ENCODE measurements at regions not wholly inside any gene's neighbourhood (a gene's known extent, or its start where the extent isn't known, plus 50 kb on each side); places are given as distances from the start of the nearest gene placed in this dataset.

DNA sequence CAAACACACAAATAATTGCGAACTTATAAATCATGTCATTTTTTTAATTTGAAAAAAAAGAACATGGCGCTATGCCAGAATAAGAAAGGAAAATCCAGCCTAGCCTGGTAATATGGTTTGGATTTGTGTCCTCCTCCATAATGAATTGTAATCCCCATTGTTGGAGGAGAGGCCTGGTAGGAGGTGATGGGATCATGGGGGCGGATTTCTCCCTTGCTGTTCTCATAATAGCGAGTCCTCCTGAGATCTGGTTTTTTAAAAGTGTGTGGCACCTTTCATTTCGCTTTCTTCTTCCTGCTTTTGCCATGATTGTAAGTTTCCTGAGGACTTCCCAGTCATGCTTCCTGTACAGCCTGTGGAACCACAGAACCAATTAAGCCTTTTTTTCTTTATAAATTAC, 65.9 kb upstream of the TANC2 start:
- POLR2A ChIA-PET (ENCODE audit: unreplicated experiment): no interaction called here
- Histone ChIP-seq H2AFZ (ENCODE audit: low read length) (no peak overlapping the region), H3K36me3 (ENCODE audit: low read depth, low read length) (no peaks in the 10 kb centered on the region), H3K27ac (ENCODE audit: low read length) (no peak overlapping the region), H3K4me3 (ENCODE audit: low read length) (no peak overlapping the region), H3K4me2 (ENCODE audit: low read length) (no peak overlapping the region), H3K79me2 (ENCODE audit: low read length) (no peaks in the 10 kb centered on the region), H3K4me1 (ENCODE audit: insufficient read depth, low read length) (peaks cover 12% of the 10 kb centered on the region; the same call in 1 of the 2 replicates), H3K9me2 (replicated peaks; ENCODE audit: low read length) (no peaks in the 10 kb centered on the region), H3K9me3 (ENCODE audit: low read length) (no peaks in the 10 kb centered on the region), H3K27me3 (ENCODE audit: low read length) (no peaks in the 10 kb centered on the region), H4K20me1 (ENCODE audit: low read length) (no peaks in the 10 kb centered on the region), H3F3A (ENCODE audit: low read length, unreplicated experiment) (no peaks in the 10 kb centered on the region), H3K9ac (ENCODE audit: low read length) (no peak overlapping the region)
- CTCF ChIA-PET: no interaction called here
- ATAC-seq: no peak
- intact Hi-C loops (cut with micrococcal nuclease): no loop called here
- DNase-seq: no peak
- TF ChIP-seq EZH2 (IDR thresholded peaks at IDR 0.05; ENCODE audit: low read length, unreplicated experiment) (no peak), EZH2phosphoT487 (IDR thresholded peaks at IDR 0.05; ENCODE audit: borderline replicate concordance, low read length) (no peak)
- TF ChIP-seq, protein P1, sequence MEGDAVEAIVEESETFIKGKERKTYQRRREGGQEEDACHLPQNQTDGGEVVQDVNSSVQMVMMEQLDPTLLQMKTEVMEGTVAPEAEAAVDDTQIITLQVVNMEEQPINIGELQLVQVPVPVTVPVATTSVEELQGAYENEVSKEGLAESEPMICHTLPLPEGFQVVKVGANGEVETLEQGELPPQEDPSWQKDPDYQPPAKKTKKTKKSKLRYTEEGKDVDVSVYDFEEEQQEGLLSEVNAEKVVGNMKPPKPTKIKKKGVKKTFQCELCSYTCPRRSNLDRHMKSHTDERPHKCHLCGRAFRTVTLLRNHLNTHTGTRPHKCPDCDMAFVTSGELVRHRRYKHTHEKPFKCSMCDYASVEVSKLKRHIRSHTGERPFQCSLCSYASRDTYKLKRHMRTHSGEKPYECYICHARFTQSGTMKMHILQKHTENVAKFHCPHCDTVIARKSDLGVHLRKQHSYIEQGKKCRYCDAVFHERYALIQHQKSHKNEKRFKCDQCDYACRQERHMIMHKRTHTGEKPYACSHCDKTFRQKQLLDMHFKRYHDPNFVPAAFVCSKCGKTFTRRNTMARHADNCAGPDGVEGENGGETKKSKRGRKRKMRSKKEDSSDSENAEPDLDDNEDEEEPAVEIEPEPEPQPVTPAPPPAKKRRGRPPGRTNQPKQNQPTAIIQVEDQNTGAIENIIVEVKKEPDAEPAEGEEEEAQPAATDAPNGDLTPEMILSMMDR (conservative IDR thresholded peaks at IDR 0.05; ENCODE audit: low read depth, low read length): no peak
- no TSS peak for BruUV-seq (replicated peaks)

DNA sequence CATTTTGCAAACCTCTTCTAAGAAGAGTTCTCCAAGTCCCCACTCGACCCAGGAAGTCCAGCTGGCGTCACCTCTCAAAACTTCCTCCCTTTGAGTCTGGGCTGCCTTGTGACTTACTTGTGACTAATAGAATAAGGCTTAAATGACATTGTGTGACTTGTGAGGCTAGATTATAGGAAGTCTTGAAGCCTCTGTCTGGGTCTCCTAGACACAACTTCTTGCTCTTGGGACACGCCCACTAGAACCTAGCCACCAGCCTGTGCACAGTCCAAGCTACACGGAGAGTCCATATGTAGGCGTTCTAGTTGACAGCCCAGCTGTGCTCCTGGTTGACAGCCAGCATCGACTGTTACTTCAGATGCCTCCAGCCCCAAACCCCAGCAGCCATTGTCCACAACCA, 66.7 kb upstream of the TANC2 start:
- Histone ChIP-seq H4K20me1 (ENCODE audit: low read length) (no peaks in the 10 kb centered on the region), H3K79me2 (ENCODE audit: low read length) (no peaks in the 10 kb centered on the region), H3K4me2 (ENCODE audit: low read length) (no peak overlapping the region), H2AFZ (ENCODE audit: low read length) (no peak overlapping the region), H3K9me2 (replicated peaks; ENCODE audit: low read length) (no peaks in the 10 kb centered on the region), H3K36me3 (ENCODE audit: low read depth, low read length) (no peaks in the 10 kb centered on the region), H3K27me3 (ENCODE audit: low read length) (no peaks in the 10 kb centered on the region), H3K9me3 (ENCODE audit: low read length) (no peaks in the 10 kb centered on the region), H3K27ac (ENCODE audit: low read length) (no peak overlapping the region), H3F3A (ENCODE audit: low read length, unreplicated experiment) (no peaks in the 10 kb centered on the region), H3K4me3 (ENCODE audit: low read length) (no peak overlapping the region), H3K9ac (ENCODE audit: low read length) (no peak overlapping the region), H3K4me1 (ENCODE audit: insufficient read depth, low read length) (peaks cover 12% of the 10 kb centered on the region; the same call in 1 of the 2 replicates)
- DNase-seq: no peak
- BruUV-seq (replicated peaks): no TSS peak
- POLR2A ChIA-PET (ENCODE audit: unreplicated experiment): interaction anchor here (0.6 kb wide), 1 partner anchor 108 kb away, joined by 4 read pairs; no protein-coding TSS in a partner anchor
- CTCF ChIA-PET: no interaction called here
- no peak for ATAC-seq
- intact Hi-C loops (cut with micrococcal nuclease): no loop called here
- TF ChIP-seq EZH2phosphoT487 (IDR thresholded peaks at IDR 0.05; ENCODE audit: borderline replicate concordance, low read length) (no peak), EZH2 (IDR thresholded peaks at IDR 0.05; ENCODE audit: low read length, unreplicated experiment) (no peak)
- TF ChIP-seq, protein P1 (conservative IDR thresholded peaks at IDR 0.05; ENCODE audit: low read depth, low read length): no peak

DNA sequence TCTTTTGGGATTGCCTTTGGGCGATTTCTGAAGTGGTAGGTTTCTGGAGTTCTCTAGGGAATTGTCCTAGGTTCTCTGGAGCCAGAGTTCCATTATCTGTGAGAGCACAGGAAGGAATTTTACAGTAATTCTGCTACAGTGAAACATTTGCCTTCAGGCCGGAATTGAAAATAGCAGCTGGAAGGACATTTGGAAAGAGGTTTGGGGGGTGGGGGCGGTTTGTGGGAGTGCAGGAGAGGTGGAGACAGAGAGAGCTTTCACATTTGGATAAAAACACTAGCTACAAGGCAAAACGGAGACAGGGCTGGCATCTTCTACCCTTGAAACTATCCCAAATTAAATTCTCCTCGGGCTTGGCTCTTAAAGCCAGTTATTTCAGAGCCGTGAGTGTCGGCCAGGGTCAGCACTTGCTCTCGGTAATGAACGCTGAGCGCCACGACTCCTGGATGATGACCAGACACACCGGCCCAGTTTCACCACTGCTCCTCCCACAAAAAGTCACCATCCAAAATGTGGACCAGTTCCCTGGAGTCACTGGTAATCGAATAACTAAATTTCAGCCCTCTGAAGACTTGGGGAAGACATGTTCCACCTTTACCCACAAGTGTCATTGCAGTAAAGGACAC, 67.7 kb upstream of the TANC2 start:
- Histone ChIP-seq H3K36me3 (ENCODE audit: low read depth, low read length) (no peaks in the 10 kb centered on the region), H3K4me3 (ENCODE audit: low read length) (no peak overlapping the region), H3K79me2 (ENCODE audit: low read length) (no peaks in the 10 kb centered on the region), H3K9me2 (replicated peaks; ENCODE audit: low read length) (no peaks in the 10 kb centered on the region), H3K4me1 (ENCODE audit: insufficient read depth, low read length) (peaks cover 19% of the 10 kb centered on the region), H3K4me2 (ENCODE audit: low read length) (no peak overlapping the region), H3K9me3 (ENCODE audit: low read length) (no peaks in the 10 kb centered on the region), H3K9ac (ENCODE audit: low read length) (no peak overlapping the region), H3K27me3 (ENCODE audit: low read length) (no peaks in the 10 kb centered on the region), H2AFZ (ENCODE audit: low read length) (no peak overlapping the region), H4K20me1 (ENCODE audit: low read length) (no peaks in the 10 kb centered on the region), H3K27ac (ENCODE audit: low read length) (no peak overlapping the region), H3F3A (ENCODE audit: low read length, unreplicated experiment) (no peaks in the 10 kb centered on the region)
- BruUV-seq (replicated peaks): no TSS peak
- intact Hi-C loops (cut with micrococcal nuclease): no loop called here
- ChIA-PET CTCF (no interaction called here), POLR2A (ENCODE audit: unreplicated experiment) (interaction anchor here (0.6 kb wide), 1 partner anchor 107 kb away, joined by 4 read pairs; no protein-coding TSS in a partner anchor)
- no peak for TF ChIP-seq EZH2phosphoT487 (IDR thresholded peaks at IDR 0.05; ENCODE audit: borderline replicate concordance, low read length)
- TF ChIP-seq, protein P1 (conservative IDR thresholded peaks at IDR 0.05; ENCODE audit: low read depth, low read length): no peak
- TF ChIP-seq EZH2 (IDR thresholded peaks at IDR 0.05; ENCODE audit: low read length, unreplicated experiment): no peak
- DNase-seq: no peak
- no peak; the same call in 1 of the 2 replicates for ATAC-seq

Measured in PC-3 (cell line).